Forelimb muscle (tissue), 1 donor: ENCODE measurements at regions not wholly inside any gene's neighbourhood (a gene's known extent, or its start where the extent isn't known, plus 50 kb on each side); places are given as distances from the start of the nearest gene placed in this dataset.
A peak's percentile ranks its signal among the peaks of the same experiment; 100 is the strongest.
"Not testable (repeated sequence)": the region's sequence is repeated elsewhere in the genome, so short reads cannot be mapped to it uniquely, and the experiment has no call there.

Experiments
- DNase-seq: peaks from one replicate; pipeline ENCODE4 v3.0.0-alpha.2; 2013; ENCODE audit warnings: low read depth

- DNase-seq: no peak
Observed at GRCh38 chr3:40753291-40753770, 228.6 kb downstream of the ZNF621 start.

GRCh38 chr3:40753951-40754350 lies 229.2 kb downstream of the ZNF621 start:
- DNase-seq: no peak

GRCh38 chr3:40754994-40755393 lies 230.2 kb downstream of the ZNF621 start:
- DNase-seq: no peak

- no peak for DNase-seq
Observed at GRCh38 chr3:40756500-40756899, 231.7 kb downstream of the ZNF621 start.

GRCh38 chr3:40762771-40763170 lies 238.0 kb downstream of the ZNF621 start:
- not testable (repeated sequence) for DNase-seq

- DNase-seq: no peak
Observed at GRCh38 chr3:40763807-40764206, 239.0 kb downstream of the ZNF621 start.

- no peak for DNase-seq
Observed at GRCh38 chr3:40764747-40765146, 240.0 kb downstream of the ZNF621 start.

- no peak for DNase-seq
Observed at GRCh38 chr3:40765884-40766283, 241.1 kb downstream of the ZNF621 start.

GRCh38 chr3:40766396-40766795 lies 241.6 kb downstream of the ZNF621 start:
- no peak for DNase-seq

- no peak for DNase-seq
Observed at GRCh38 chr3:40768046-40768445, 243.3 kb downstream of the ZNF621 start.

- no peak for DNase-seq
Observed at GRCh38 chr3:40768536-40768935, 243.8 kb downstream of the ZNF621 start.

GRCh38 chr3:40770061-40770460 lies 245.3 kb downstream of the ZNF621 start:
- no peak for DNase-seq

- no peak for DNase-seq
Observed at GRCh38 chr3:40771112-40771511, 246.4 kb downstream of the ZNF621 start.

GRCh38 chr3:40779039-40779438 lies 254.3 kb downstream of the ZNF621 start:
- no peak for DNase-seq

GRCh38 chr3:40780291-40780924 lies 255.6 kb downstream of the ZNF621 start:
- DNase-seq: peak; percentile 93

GRCh38 chr3:40780925-40781406 lies 256.2 kb downstream of the ZNF621 start:
- DNase-seq: peak; percentile 76

GRCh38 chr3:40782111-40782721 lies 257.5 kb downstream of the ZNF621 start:
- DNase-seq: no peak

GRCh38 chr3:40790746-40791145 lies 266.0 kb downstream of the ZNF621 start:
- no peak for DNase-seq

- no peak for DNase-seq
Observed at GRCh38 chr3:40793730-40794129, 269.0 kb downstream of the ZNF621 start.

- peak; percentile 25 for DNase-seq
Observed at GRCh38 chr3:40800343-40800742, 275.6 kb downstream of the ZNF621 start.

- DNase-seq: no peak
Observed at GRCh38 chr3:40801284-40801741, 276.6 kb downstream of the ZNF621 start.

GRCh38 chr3:40803311-40803710 lies 278.6 kb downstream of the ZNF621 start:
- DNase-seq: no peak

GRCh38 chr3:40805456-40805855 lies 280.7 kb downstream of the ZNF621 start:
- no peak for DNase-seq
